Osteocyte (in vitro differentiated cells): ENCODE measurements at regions not wholly inside any gene's neighbourhood (a gene's known extent, or its start where the extent isn't known, plus 50 kb on each side); places are given as distances from the start of the nearest gene placed in this dataset.

Experiments
- DNase-seq: peaks from one replicate; pipeline ENCODE4 v3.0.0; 2021; ENCODE audit warnings: mixed read lengths; ENCODE audit not compliant: unreplicated experiment; ENCODE audit errors: extremely low spot score
- H3K27ac Mint-ChIP-seq: one replicate; pipeline ENCODE4 v1.8.0; 2021; ENCODE audit warnings: mild to moderate bottlenecking, mixed read lengths; ENCODE audit not compliant: unreplicated experiment
- H3K27me3 Mint-ChIP-seq: one replicate; pipeline ENCODE4 v1.8.0; 2021; ENCODE audit warnings: mixed read lengths; ENCODE audit not compliant: unreplicated experiment
- H3K36me3 Mint-ChIP-seq: one replicate; pipeline ENCODE4 v1.8.0; 2021; ENCODE audit warnings: mixed read lengths; ENCODE audit not compliant: unreplicated experiment
- H3K4me1 Mint-ChIP-seq: one replicate; pipeline ENCODE4 v1.8.0; 2021; ENCODE audit warnings: mixed read lengths; ENCODE audit not compliant: unreplicated experiment
- H3K4me3 Mint-ChIP-seq: one replicate; pipeline ENCODE4 v1.8.0; 2021; ENCODE audit warnings: mild to moderate bottlenecking, moderate library complexity, mixed read lengths; ENCODE audit not compliant: unreplicated experiment
- H3K9me3 Mint-ChIP-seq: one replicate; pipeline ENCODE4 v1.8.0; 2021; ENCODE audit warnings: mixed read lengths; ENCODE audit not compliant: unreplicated experiment
- TF ChIP-seq, protein P1 (sequence below): fragments of 200-600 bp; sonication (generic); IDR thresholded peaks from 2 replicates; pipeline ENCODE4 v1.5.0; 2021; ENCODE audit warnings: antibody characterized with exemption, mild to moderate bottlenecking, moderate library complexity

DNA sequence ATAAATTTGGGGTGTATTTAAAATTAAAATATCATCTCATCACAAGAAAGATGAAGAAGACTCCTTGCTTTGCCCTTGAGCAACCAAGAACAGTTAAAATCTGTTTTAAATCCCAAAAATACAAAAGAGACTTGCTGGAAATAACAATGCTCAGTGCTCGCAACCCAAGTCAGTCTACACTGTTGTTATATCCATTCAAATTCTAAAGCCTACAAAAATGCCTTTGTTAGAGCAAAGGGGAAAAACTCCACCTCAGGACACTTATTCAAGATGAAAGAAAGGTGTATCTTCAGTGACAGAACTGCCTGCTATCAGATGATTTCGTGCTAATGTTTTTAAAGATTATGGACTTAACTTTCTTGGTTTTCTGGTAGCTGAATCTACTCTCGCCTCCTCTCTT, 111.9 kb upstream of the TANK start:
- no peaks in the 10 kb centered on the region for H3K9me3 Mint-ChIP-seq
- no peak overlapping the region for H3K27ac Mint-ChIP-seq
- DNase-seq = no peak
- H3K4me1 Mint-ChIP-seq = peaks cover 6% of the 10 kb centered on the region
- no peaks in the 10 kb centered on the region for H3K36me3 Mint-ChIP-seq
- TF ChIP-seq, protein P1, sequence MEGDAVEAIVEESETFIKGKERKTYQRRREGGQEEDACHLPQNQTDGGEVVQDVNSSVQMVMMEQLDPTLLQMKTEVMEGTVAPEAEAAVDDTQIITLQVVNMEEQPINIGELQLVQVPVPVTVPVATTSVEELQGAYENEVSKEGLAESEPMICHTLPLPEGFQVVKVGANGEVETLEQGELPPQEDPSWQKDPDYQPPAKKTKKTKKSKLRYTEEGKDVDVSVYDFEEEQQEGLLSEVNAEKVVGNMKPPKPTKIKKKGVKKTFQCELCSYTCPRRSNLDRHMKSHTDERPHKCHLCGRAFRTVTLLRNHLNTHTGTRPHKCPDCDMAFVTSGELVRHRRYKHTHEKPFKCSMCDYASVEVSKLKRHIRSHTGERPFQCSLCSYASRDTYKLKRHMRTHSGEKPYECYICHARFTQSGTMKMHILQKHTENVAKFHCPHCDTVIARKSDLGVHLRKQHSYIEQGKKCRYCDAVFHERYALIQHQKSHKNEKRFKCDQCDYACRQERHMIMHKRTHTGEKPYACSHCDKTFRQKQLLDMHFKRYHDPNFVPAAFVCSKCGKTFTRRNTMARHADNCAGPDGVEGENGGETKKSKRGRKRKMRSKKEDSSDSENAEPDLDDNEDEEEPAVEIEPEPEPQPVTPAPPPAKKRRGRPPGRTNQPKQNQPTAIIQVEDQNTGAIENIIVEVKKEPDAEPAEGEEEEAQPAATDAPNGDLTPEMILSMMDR = no peak
- H3K4me3 Mint-ChIP-seq = no peak overlapping the region
- H3K27me3 Mint-ChIP-seq = peaks cover 34% of the 10 kb centered on the region

- no peak for DNase-seq
- H3K27ac Mint-ChIP-seq = no peak overlapping the region
- peaks cover 4% of the 10 kb centered on the region for H3K4me1 Mint-ChIP-seq
- no peaks in the 10 kb centered on the region for H3K9me3 Mint-ChIP-seq
- H3K36me3 Mint-ChIP-seq = no peaks in the 10 kb centered on the region
- H3K27me3 Mint-ChIP-seq = peaks cover 38% of the 10 kb centered on the region
- TF ChIP-seq, protein P1 = no peak
- H3K4me3 Mint-ChIP-seq = no peak overlapping the region
These were observed 110.7 kb upstream of the TANK start for GRCh38 chr2:161049559-161049958.

- TF ChIP-seq, protein P1 = no peak
- no peak for DNase-seq
- Mint-ChIP-seq H3K36me3 (no peaks in the 10 kb centered on the region), H3K27ac (no peak overlapping the region), H3K9me3 (peaks cover 5% of the 10 kb centered on the region), H3K27me3 (peaks cover 37% of the 10 kb centered on the region), H3K4me1 (no peaks in the 10 kb centered on the region), H3K4me3 (no peak overlapping the region)
These were observed 108.0 kb upstream of the TANK start for GRCh38 chr2:161052214-161052613.

DNA sequence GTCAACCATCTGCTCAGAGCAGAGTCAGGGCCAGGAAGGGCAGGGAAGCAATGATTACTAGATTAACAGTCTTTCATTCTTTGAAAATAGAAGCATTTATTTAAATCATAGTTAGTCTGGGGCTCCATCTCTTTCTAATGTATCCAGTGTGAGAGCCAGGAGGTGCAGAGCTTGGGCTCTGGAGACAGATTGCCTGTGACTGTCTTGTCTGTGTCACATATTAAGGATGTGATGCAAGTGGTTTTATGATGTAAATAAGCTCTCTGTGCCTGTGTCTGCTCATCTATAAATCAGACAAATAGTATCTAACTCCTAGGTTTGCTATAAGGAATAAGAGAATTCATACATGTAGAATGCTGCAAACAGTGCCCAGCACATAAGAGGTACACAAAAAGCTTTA, 104.9 kb upstream of the TANK start:
- TF ChIP-seq, protein P1 = no peak
- no peak for DNase-seq
- peaks cover 5% of the 10 kb centered on the region for H3K9me3 Mint-ChIP-seq
- no peak overlapping the region for H3K27ac Mint-ChIP-seq
- no peak overlapping the region for H3K4me3 Mint-ChIP-seq
- H3K27me3 Mint-ChIP-seq = peaks cover 28% of the 10 kb centered on the region
- no peaks in the 10 kb centered on the region for H3K36me3 Mint-ChIP-seq
- H3K4me1 Mint-ChIP-seq = no peaks in the 10 kb centered on the region

DNA sequence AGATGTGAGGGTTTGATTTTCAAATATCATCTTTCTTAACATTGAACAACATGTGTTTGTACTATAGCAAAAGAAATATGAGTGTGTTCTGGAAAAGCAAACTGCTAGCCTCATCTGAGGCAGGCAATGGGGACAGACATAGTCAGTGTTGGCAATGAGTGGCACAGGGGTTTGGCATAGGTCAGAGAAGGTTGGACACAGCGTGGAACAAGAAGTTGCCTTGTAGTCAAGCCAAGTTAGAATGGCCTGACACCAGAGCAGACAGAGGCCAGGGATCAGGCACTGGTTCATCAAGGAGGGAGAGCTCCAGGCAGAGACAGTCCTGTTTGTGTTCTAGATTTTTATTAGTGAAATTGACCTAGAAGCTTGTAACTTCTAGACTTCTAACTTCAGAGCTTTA, 100.8 kb upstream of the TANK start:
- no peaks in the 10 kb centered on the region for H3K27me3 Mint-ChIP-seq
- H3K4me3 Mint-ChIP-seq = no peak overlapping the region
- H3K9me3 Mint-ChIP-seq = peaks cover 5% of the 10 kb centered on the region
- no peak for DNase-seq
- H3K27ac Mint-ChIP-seq = no peak overlapping the region
- H3K4me1 Mint-ChIP-seq = peaks cover 22% of the 10 kb centered on the region
- H3K36me3 Mint-ChIP-seq = no peaks in the 10 kb centered on the region
- TF ChIP-seq, protein P1 = no peak
